T-helper 22 cell (primary cell): ENCODE measurements at regions not wholly inside any gene's neighbourhood (a gene's known extent, or its start where the extent isn't known, plus 50 kb on each side); places are given as distances from the start of the nearest gene placed in this dataset.

ENCODE experiments used
- DNase-seq: peaks from one replicate; pipeline ENCODE4 v3.0.0-alpha.2; 2020; ENCODE audit warnings: low read depth

GRCh38 chr1:232244426-232244825 is 385.5 kb downstream of the SIPA1L2 start:
- no peak for DNase-seq

GRCh38 chr1:232239998-232240397 is 389.9 kb downstream of the SIPA1L2 start:
- DNase-seq, result no peak

DNA sequence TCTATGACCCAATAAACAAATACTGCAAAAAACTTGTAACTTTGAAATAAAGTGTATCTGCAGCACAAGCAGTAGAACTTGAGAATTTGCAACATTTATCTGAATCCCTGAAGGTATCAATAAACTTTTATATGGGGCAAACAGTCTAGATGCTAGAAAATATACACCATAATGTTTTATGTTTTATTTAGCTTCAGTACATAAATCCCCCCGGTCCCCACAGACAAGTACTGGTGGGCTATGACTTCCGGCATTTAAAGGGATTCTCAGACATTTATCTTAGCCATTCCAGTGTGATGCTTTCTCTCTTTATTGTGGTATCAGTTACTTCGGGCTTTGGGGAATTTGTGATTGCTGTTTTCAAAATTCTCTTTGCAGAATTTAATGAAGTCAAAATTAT is 390.4 kb downstream of the SIPA1L2 start:
- no peak for DNase-seq

DNA sequence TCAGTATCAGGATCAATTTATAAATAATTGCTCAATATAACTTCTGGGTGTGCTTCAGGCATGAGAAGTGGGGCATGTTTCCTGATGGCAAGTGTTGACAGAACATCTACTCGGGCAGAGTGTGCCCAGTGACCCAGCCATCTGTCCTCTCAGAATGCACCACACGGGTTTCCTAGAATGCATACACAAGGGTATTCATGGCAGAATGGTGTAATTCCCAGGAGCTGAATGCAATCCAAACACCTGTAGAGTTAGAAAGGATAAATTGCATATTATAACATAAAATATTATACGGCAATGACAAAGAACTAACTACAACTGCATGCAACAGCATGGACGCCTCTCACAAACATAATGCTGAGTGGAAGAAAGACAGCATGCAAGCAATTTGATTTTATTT is 391.9 kb downstream of the SIPA1L2 start:
- no peak for DNase-seq

GRCh38 chr1:232227306-232227705 is 402.6 kb downstream of the SIPA1L2 start:
- DNase-seq, result no peak

DNA sequence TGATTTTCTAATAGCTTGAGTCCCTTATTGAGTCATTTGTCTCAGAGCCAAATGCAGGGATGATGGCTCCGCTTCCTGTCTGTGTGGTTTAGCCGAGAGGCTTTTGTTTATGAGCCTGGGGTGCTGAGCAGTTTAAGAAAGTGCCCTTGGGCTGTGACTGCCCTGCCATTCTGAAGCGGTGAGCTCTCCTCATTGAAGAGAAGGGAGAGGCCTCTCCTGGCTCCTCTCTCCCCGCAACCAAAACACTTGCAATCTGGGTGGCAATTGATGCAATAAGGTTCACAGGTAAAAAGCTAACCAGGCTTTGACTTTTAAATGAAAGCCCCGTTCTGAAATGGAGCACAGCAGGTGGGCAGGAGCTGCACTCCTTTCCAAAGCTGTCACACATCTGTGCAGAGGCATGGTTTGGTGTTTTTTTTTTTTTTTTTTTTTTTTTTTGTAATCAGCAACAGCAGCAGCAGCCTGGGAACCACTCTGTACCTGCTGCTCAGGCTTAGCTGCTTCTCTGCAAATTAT is 403.7 kb downstream of the SIPA1L2 start:
- no peak for DNase-seq

DNA sequence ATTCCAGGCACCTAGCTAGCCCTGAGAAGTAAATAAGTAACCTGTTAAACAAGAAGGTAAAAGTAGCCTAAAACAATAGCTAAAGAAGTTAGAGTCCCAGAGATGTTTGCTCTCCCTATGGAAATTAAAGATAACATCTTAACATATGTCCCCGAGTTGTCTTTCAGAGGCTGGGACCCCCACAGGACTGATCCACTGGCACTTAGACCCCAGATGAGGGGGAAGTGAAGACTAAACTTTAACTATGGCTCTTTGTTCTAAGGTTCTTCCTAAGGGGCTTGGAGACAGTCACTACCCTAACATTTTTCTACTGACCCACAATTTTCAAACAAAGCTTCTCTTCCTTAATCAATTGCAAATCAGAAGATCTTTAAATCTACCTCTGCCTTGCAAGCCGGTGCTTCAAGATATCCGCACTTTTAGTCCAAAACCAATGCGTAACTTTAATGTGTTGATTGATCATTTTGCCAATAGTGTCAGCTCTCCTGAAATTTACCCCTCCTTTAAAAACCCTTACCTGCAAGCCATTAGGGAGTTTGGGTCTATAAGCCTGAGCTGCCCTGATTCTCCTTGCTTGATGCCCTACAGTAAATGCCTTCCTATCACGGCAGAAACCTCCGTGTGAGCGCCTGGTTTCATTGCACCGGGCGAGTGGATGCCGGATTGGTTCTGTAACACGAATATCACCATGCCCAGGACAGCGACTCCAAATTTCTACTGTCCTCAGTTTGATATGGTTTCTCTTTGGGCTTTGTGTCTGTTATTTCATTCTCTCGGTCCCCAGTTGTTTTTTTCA is 404.4 kb downstream of the SIPA1L2 start:
- no peak for DNase-seq

DNA sequence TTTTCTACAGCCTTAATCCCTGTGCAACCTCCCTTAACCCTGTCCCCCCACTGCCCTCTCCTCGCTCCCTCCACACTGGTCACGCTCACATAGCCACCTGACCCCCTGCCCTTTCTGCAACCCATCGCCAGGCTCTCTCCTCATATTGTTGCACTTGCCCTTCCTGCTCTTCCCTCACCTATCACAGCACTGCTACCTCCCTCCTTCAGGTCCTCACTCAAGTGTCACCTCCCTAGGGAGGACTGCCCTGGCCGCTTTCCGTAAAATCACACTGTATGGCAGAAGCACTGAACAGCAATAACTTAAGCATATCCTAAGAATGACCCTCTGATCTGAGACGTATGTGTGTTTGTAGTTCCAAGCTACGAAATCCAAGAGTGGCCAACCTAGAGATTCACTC is 406.0 kb downstream of the SIPA1L2 start:
- no peak for DNase-seq

DNA sequence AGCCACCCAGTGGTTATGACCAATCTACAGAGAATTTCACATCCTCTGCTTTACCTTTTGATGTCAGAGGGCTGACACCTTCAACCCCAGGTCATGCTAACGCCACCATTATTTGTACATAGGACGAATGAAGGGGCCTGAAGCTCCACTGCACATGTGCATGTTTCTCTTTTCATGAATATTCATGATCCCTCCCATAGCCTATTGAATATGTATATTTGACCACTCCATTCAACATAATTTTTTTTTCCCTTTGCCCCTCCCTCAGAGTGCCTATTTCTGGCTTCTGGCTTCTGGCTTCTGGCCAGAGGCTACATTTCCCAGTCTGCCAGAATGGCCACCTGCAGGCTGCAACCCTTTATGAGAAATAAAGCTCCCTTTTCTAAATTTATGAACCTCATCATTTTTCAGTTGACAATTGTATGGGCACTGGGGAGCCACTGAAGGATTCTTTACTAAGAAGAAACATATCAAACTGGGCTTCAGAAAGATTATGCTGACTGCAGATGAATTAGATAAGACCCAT is 406.7 kb downstream of the SIPA1L2 start:
- no peak for DNase-seq

GRCh38 chr1:232222614-232223013 is 407.3 kb downstream of the SIPA1L2 start:
- DNase-seq, result no peak

- no peak for DNase-seq
Observed at GRCh38 chr1:232221802-232222499, 408.0 kb downstream of the SIPA1L2 start.

GRCh38 chr1:232218955-232219865 is 410.7 kb downstream of the SIPA1L2 start:
- DNase-seq, result no peak

- no peak for DNase-seq
Observed at GRCh38 chr1:232213928-232214327, 416.0 kb downstream of the SIPA1L2 start.

GRCh38 chr1:232212253-232212652 is 417.7 kb downstream of the SIPA1L2 start:
- DNase-seq, result no peak

GRCh38 chr1:232211149-232211548 is 418.8 kb downstream of the SIPA1L2 start:
- DNase-seq, result no peak

DNA sequence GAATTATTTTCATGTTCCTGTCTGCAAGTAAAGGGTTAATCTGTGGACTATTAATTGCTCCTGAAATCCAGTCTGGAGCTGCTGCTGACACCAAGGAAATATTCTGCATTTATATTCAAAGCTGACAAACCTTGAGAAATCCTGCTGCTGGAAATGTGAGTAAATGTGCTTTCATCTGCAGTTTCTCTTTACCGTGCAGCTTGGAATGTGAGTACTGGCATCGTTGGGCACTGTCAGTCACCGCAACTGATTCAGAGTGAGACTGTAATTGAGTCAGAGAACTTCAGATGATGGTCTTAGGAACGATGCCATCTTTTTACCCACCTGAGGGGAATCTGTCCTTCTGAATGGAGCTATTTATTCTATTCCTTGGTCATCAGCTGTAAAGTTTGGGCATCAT is 420.6 kb downstream of the SIPA1L2 start:
- DNase-seq, result no peak

DNA sequence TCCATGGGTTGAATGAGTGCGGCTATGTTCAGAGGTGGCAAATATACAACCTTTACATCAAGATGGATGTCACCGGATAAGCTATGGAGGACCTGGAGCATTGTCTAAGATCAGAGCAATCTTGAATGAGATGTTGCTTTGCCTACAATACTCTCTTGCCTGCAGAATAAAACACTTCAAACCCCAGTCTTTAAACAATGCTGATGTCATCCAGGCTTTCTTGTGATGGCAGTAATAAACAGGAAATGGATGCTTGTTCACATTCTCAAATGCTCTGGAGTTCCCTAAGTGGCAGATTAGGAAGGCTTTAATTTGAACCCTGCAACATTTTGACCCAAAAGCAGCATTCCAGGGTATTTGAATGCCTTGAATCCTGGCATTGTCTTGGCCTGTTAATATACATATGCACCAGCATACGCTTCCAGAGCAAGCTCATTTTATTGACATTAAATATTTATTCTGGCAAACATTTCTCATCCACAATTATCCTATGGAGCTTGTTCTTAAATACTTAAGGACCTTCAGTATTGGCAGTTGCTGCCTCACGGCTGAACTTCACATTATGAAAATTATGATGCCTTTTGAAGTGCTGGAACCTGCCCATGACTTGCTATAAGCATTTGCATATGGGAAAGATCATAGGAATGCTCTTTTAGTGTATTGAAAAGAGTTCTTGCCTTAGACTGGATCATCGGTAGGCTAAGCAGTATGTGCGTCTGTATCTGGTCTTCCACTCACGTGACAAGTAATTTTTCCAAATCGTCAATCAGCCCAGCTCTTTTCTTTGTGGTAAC is 422.7 kb downstream of the SIPA1L2 start:
- no peak for DNase-seq

DNA sequence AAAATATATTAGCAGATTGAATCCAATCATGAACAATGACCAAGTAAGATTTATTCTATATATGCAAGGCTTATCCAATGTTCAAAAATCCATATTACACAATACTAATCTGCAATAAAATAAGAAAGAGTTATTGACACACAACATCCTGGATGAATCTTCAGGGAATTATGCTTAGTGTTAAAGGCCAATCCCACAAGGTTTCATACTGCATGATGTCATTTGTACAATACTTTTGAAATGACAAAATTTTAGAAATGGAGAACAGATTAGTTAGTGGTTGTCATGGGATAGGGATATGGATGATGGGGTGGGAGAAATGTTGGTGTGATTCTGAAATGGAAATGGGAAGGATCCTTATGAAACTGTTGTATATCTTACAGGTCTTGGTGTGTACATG is 425.7 kb downstream of the SIPA1L2 start:
- DNase-seq, result no peak

DNA sequence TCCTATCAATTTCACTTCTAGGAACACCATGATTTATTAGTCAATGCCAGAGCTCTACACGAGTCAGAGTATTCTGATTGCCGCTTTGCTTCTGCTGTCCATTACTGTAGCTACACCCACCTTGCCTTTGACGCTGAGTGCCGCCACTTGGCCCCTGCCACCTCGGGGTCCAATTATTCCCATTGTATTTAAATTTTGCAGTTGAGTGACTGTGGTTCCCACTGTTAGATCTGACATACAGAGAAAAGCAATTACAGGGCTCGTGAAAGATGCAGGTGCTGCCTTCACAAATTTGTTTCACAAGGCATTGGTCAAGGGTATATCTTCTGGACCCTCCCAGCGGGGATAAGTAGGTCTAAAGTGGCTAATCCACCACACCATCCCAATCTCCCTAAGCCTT is 428.9 kb downstream of the SIPA1L2 start:
- DNase-seq, result no peak

GRCh38 chr1:232196042-232196441 is 433.9 kb downstream of the SIPA1L2 start:
- DNase-seq, result no peak

DNA sequence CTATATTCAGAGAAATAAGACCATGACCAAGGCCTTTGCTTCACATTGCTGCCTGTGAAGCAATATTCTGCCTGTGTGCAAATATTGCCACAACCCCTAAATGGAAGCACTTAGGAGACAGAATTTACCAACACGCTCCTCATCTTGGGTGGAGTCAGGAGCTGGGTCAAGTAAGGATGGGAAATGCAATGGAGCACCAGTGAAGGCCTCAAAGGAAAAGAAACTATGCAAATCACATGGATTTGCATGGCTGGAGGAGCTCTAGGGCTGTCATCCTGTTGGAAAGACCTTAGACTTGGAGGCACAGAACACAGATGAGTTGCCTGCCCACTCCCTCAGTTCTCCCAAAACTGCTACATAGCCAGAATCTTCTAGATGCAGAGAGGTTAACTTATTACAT is 435.5 kb downstream of the SIPA1L2 start:
- no peak for DNase-seq
